Cardiac muscle cell (in vitro differentiated cells and primary cell): ENCODE measurements at regions not wholly inside any gene's neighbourhood (a gene's known extent, or its start where the extent isn't known, plus 50 kb on each side); places are given as distances from the start of the nearest gene placed in this dataset.

Experiments
- DNase-seq, 2 donors: peaks; one replicate each; pipeline versions ENCODE4 v3.0.0 to v3.0.0-alpha.2; 2010 to 2017; ENCODE audit warnings: low read depth in 1 of 2, low spot score in 1 of 2
- H3K27ac ChIP-seq: fragments of 200-600 bp; sonication (generic); 2 replicates; pipeline ENCODE4 v1.5.1; 2016
- H3K27me3 ChIP-seq: fragments of 200-600 bp; sonication (generic); 2 replicates; pipeline ENCODE4 v1.6.0; 2016; ENCODE audit warnings: control low read depth
- H3K36me3 ChIP-seq: fragments of 200-600 bp; sonication (generic); 2 replicates; pipeline ENCODE4 v1.5.1; 2016; ENCODE audit warnings: control low read depth
- H3K4me1 ChIP-seq: fragments of 200-600 bp; sonication (generic); 2 replicates; pipeline ENCODE4 v1.8.1; 2017; ENCODE audit warnings: low read depth, mild to moderate bottlenecking, mixed run types
- H3K4me3 ChIP-seq: fragments of 200-600 bp; sonication (generic); 2 replicates; pipeline ENCODE4 v1.5.1; 2016; ENCODE audit warnings: mild to moderate bottlenecking
- H3K9me3 ChIP-seq: fragments of 200-600 bp; sonication (generic); 2 replicates; pipeline ENCODE4 v1.5.1; 2017; ENCODE audit warnings: low read depth, mild to moderate bottlenecking, control low read depth
- TF ChIP-seq, protein P1 (sequence below): IDR thresholded peaks from 2 replicates; pipeline ENCODE4 v1.5.1; 2012; ENCODE audit warnings: low read depth, mild to moderate bottlenecking, low read length

DNA sequence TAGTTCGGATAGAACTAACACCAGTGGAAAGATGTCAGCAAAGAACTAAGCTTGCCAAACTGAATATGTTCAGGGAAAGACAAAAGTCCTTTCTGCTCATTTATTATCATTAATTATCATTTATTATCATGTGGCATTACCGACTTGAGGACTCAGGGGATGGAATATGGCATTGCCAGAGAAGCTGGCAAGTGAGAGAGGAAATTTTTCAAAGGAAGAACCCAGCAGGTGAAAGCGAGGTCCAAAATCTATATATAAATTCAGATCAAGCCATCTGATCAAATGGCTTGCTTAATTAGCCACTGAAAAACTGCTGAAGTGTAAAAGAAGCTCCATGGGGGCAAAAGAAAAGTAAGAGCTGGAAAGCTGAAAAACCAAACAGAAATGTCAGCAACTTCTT is 1049.6 kb upstream of the SEMA6A start:
- Histone ChIP-seq H3K27me3 (no peaks in the 10 kb centered on the region), H3K4me1 (peaks cover 9% of the 10 kb centered on the region), H3K36me3 (no peaks in the 10 kb centered on the region), H3K4me3 (no peak overlapping the region), H3K9me3 (no peaks in the 10 kb centered on the region), H3K27ac (no peak overlapping the region)
- TF ChIP-seq, protein P1, sequence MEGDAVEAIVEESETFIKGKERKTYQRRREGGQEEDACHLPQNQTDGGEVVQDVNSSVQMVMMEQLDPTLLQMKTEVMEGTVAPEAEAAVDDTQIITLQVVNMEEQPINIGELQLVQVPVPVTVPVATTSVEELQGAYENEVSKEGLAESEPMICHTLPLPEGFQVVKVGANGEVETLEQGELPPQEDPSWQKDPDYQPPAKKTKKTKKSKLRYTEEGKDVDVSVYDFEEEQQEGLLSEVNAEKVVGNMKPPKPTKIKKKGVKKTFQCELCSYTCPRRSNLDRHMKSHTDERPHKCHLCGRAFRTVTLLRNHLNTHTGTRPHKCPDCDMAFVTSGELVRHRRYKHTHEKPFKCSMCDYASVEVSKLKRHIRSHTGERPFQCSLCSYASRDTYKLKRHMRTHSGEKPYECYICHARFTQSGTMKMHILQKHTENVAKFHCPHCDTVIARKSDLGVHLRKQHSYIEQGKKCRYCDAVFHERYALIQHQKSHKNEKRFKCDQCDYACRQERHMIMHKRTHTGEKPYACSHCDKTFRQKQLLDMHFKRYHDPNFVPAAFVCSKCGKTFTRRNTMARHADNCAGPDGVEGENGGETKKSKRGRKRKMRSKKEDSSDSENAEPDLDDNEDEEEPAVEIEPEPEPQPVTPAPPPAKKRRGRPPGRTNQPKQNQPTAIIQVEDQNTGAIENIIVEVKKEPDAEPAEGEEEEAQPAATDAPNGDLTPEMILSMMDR = no peak
- no peak for DNase-seq

DNA sequence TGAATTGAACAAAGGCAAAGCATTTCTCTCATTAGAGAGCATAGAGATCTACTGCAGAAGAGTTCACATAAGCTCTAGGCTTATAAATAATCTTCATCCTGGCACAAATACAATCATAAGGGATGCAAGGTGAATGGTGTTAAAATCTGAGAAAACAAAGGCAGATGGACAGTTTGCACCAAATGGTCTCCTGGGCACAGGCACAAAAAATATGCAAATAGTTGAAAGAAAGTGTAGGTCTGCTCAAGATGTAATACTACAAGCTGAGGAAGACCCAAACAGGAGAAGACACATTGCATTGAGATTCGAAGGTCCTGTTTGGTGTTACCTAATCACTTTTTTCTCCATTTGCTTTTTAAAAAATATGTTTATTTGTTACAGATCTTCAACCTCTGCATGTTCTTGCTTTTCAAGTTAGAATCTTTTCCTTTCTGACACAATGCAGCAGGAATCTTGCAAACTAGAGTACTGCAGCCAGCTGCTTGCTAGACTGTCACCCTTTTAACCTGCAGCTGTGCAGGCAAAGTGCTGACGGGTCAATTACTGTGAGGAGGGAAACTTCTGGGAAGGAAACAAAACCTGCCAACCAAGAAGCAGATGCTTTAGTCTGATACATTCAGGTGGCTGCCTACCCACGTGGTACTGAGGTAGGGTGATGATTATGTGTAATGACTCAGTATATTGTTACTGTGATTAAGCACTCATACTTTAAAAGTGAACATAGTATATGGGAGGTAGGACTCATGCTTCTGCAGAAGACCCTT is 1048.6 kb upstream of the SEMA6A start:
- peak in 1 of 2 donors; percentile 14 for DNase-seq
- H3K27me3 ChIP-seq = no peaks in the 10 kb centered on the region
- no peaks in the 10 kb centered on the region for H3K9me3 ChIP-seq
- H3K4me3 ChIP-seq = no peak overlapping the region
- no peaks in the 10 kb centered on the region for H3K36me3 ChIP-seq
- H3K27ac ChIP-seq = no peak overlapping the region
- TF ChIP-seq, protein P1 = no peak
- peaks cover 9% of the 10 kb centered on the region for H3K4me1 ChIP-seq

DNA sequence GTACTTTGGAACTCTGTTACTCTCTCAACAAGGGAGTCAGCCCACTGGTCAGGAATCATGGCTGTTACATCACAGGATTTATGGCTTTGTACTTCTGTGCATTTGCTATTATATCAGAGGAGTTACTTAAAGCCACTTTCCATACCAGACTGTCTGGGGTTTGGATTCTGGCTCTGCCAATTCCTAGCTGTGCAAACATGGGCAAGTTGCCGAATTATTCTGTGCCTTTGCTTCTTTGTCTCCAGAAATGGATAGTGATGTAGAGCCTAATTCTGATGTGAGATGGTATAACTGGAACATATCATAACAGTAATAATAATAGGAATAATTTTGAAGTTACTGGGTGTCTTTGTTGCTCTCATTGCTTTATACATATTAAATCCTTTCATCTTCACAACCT is 1047.3 kb upstream of the SEMA6A start:
- DNase-seq = no peak
- no peaks in the 10 kb centered on the region for H3K9me3 ChIP-seq
- H3K27ac ChIP-seq = no peak overlapping the region
- TF ChIP-seq, protein P1 = no peak
- H3K27me3 ChIP-seq = no peaks in the 10 kb centered on the region
- peaks cover 9% of the 10 kb centered on the region for H3K4me1 ChIP-seq
- H3K36me3 ChIP-seq = no peaks in the 10 kb centered on the region
- no peak overlapping the region for H3K4me3 ChIP-seq

DNA sequence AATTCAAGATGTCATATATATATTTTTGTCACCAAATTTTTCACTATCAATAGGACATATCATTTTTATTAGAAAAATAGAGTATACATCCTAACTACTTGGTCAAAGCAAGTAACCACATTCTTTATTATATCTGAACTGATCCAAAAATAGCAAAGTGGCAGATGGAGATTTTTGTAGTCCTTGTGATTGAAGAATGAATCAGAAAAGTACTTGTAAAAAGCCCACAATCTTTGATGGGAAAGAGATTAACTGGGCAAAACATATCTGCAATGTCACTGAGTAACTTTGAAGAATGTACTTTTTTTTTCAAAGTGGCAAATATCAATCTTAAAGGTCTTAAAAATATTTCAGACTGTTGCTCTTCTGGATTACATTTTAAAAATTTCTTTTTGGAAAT is 1040.6 kb upstream of the SEMA6A start:
- Histone ChIP-seq H3K27ac (no peak overlapping the region), H3K36me3 (no peaks in the 10 kb centered on the region), H3K4me1 (peaks cover 11% of the 10 kb centered on the region), H3K4me3 (no peak overlapping the region), H3K9me3 (no peaks in the 10 kb centered on the region), H3K27me3 (no peaks in the 10 kb centered on the region)
- TF ChIP-seq, protein P1 = no peak
- no peak for DNase-seq

DNA sequence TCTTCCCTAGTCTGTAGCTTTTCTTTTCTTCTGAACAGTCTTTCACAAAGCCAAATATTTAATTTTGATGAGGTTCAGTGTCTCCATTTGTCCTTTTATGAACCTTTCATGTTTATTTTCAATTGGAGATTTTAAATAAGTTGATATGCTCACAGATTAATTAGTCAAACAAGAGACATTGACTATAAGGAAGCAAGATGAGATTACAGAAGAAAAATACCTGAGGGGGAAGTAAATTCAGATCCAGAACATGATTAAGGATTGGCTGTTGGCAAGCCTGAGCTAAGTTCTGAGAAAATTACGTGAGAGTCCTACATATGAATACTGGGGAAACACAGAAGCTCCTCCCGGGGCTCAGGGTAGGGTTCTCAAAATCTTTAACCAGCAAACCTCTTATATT is 1039.8 kb upstream of the SEMA6A start:
- Histone ChIP-seq H3K4me1 (peaks cover 11% of the 10 kb centered on the region), H3K9me3 (no peaks in the 10 kb centered on the region), H3K27ac (no peak overlapping the region), H3K27me3 (no peaks in the 10 kb centered on the region), H3K4me3 (no peak overlapping the region), H3K36me3 (no peaks in the 10 kb centered on the region)
- TF ChIP-seq, protein P1 = no peak
- no peak for DNase-seq
